Mesendoderm (in vitro differentiated cells): ENCODE measurements at regions not wholly inside any gene's neighbourhood (a gene's known extent, or its start where the extent isn't known, plus 50 kb on each side); places are given as distances from the start of the nearest gene placed in this dataset.

Experiments used
- DNase-seq: peaks from one replicate; pipeline ENCODE4 v3.0.0; 2013
- H2AK5ac ChIP-seq: 2 replicates; pipeline ENCODE4 v1.6.1; 2013; ENCODE audit warnings: low read length, inconsistent platforms
- H2BK120ac ChIP-seq: 2 replicates; pipeline ENCODE4 v1.6.1; 2013; ENCODE audit warnings: low read depth, mild to moderate bottlenecking, low read length, moderate library complexity, mixed read lengths
- H2BK15ac ChIP-seq: replicated peaks from 2 replicates; pipeline ENCODE4 v1.6.1; 2013; ENCODE audit warnings: low read depth, mild to moderate bottlenecking, moderate library complexity
- H2BK5ac ChIP-seq: 2 replicates; pipeline ENCODE4 v1.6.1; 2013; ENCODE audit warnings: low read length, inconsistent platforms
- H3K18ac ChIP-seq: 2 replicates; pipeline ENCODE4 v1.6.1; 2013; ENCODE audit warnings: mild to moderate bottlenecking, low read length, mixed read lengths
- H3K23ac ChIP-seq: one replicate; pipeline ENCODE4 v1.6.1; 2013; ENCODE audit warnings: low read length
- H3K27ac ChIP-seq: 2 replicates; pipeline ENCODE4 v1.5.1; 2013; ENCODE audit warnings: low read depth, mild to moderate bottlenecking, inconsistent platforms, low read length, moderate library complexity
- H3K27me3 ChIP-seq: 2 replicates; pipeline ENCODE4 v1.6.1; 2013; ENCODE audit warnings: low read length, control low read depth, mild to moderate bottlenecking, inconsistent platforms; ENCODE audit not compliant: insufficient read depth, poor library complexity
- H3K36me3 ChIP-seq: 2 replicates; pipeline ENCODE4 v1.6.1; 2013; ENCODE audit warnings: low read length, inconsistent platforms; ENCODE audit not compliant: control insufficient read depth, insufficient read depth
- H3K4ac ChIP-seq: one replicate; pipeline ENCODE4 v1.6.1; 2013; ENCODE audit warnings: low read depth, mild to moderate bottlenecking, low read length, moderate library complexity
- H3K4me1 ChIP-seq: 2 replicates; pipeline ENCODE4 v1.6.1; 2013; ENCODE audit warnings: low read depth, low read length, inconsistent platforms; ENCODE audit not compliant: control insufficient read depth
- H3K4me2 ChIP-seq: 2 replicates; pipeline ENCODE4 v1.6.1; 2013; ENCODE audit warnings: low read length
- H3K4me3 ChIP-seq: 2 replicates; pipeline ENCODE4 v1.5.1; 2013; ENCODE audit warnings: mild to moderate bottlenecking, low read length
- H3K56ac ChIP-seq: one replicate; pipeline ENCODE4 v1.6.1; 2013; ENCODE audit warnings: low read length
- H3K79me1 ChIP-seq: 2 replicates; pipeline ENCODE4 v1.6.1; 2013; ENCODE audit warnings: low read length, inconsistent platforms
- H3K79me2 ChIP-seq: 2 replicates; pipeline ENCODE4 v1.6.1; 2013; ENCODE audit warnings: mild to moderate bottlenecking, low read length; ENCODE audit not compliant: control insufficient read depth, insufficient read depth
- H3K9ac ChIP-seq: 2 replicates; pipeline ENCODE4 v1.6.1; 2013; ENCODE audit warnings: low read length, inconsistent platforms
- H4K5ac ChIP-seq: one replicate; pipeline ENCODE4 v1.6.1; 2013; ENCODE audit warnings: low read length
- H4K8ac ChIP-seq: one replicate; pipeline ENCODE4 v1.6.1; 2013; ENCODE audit warnings: low read depth, mild to moderate bottlenecking, control low read depth, low read length, moderate library complexity
- WGBS: extraction: QIAGEN DNeasy Blood & Tissue Kit; methylation state at CpG from one replicate; pipeline ENCODE4 v1.1.7; 2013; ENCODE audit warnings: low lambda C conversion rate, missing lambda C conversion rate; ENCODE audit not compliant: insufficient coverage; ENCODE audit errors: extremely low coverage; 5-methylcytosine and 5-hydroxymethylcytosine counted together

GRCh38 chr3:181987736-181988135, 276.0 kb downstream of the SOX2 start:
- no CpG with 5 or more reads among the region's 4 CpGs for WGBS
- H2BK5ac ChIP-seq = no peak overlapping the region
- H3K9ac ChIP-seq = no peak overlapping the region
- peak; percentile 23 for DNase-seq
- no peak overlapping the region for H4K8ac ChIP-seq
- no peaks in the 10 kb centered on the region for H3K27me3 ChIP-seq
- no peak overlapping the region for H3K18ac ChIP-seq
- no peak overlapping the region for H2BK120ac ChIP-seq
- no peak overlapping the region for H2AK5ac ChIP-seq
- H3K23ac ChIP-seq = no peak overlapping the region
- no peak overlapping the region for H4K5ac ChIP-seq
- no peaks in the 10 kb centered on the region for H3K79me1 ChIP-seq
- H3K4me1 ChIP-seq = no peaks in the 10 kb centered on the region
- no peaks in the 10 kb centered on the region for H3K36me3 ChIP-seq
- H3K56ac ChIP-seq = no peak overlapping the region
- H3K27ac ChIP-seq = no peak overlapping the region
- H3K4ac ChIP-seq = no peak overlapping the region
- no peak overlapping the region for H3K4me3 ChIP-seq
- no peak overlapping the region for H3K4me2 ChIP-seq
- H3K79me2 ChIP-seq = no peaks in the 10 kb centered on the region
- no peak overlapping the region for H2BK15ac ChIP-seq

- Histone ChIP-seq H3K9ac (no peak overlapping the region), H3K36me3 (no peaks in the 10 kb centered on the region), H3K4me2 (no peak overlapping the region), H3K23ac (no peak overlapping the region), H3K79me2 (no peaks in the 10 kb centered on the region), H4K8ac (no peak overlapping the region), H3K27me3 (no peaks in the 10 kb centered on the region), H2BK5ac (no peak overlapping the region), H4K5ac (no peak overlapping the region), H3K79me1 (no peaks in the 10 kb centered on the region), H2AK5ac (no peak overlapping the region), H3K4me1 (peaks cover 11% of the 10 kb centered on the region), H2BK15ac (no peak overlapping the region), H3K4me3 (no peak overlapping the region), H3K18ac (no peak overlapping the region), H3K4ac (no peak overlapping the region), H2BK120ac (no peak overlapping the region), H3K56ac (no peak overlapping the region), H3K27ac (no peak overlapping the region)
- no CpG with 5 or more reads among the region's 4 CpGs for WGBS
- peak; percentile 29 for DNase-seq
Observed at GRCh38 chr3:181998828-181999227, 287.1 kb downstream of the SOX2 start.

- Histone ChIP-seq H3K4me2 (no peak overlapping the region), H3K4me3 (no peak overlapping the region), H2BK5ac (no peak overlapping the region), H3K79me2 (no peaks in the 10 kb centered on the region), H3K4me1 (peaks cover 11% of the 10 kb centered on the region), H3K79me1 (no peaks in the 10 kb centered on the region), H3K4ac (no peak overlapping the region), H3K9ac (no peak overlapping the region), H4K5ac (no peak overlapping the region), H3K27me3 (no peaks in the 10 kb centered on the region), H3K18ac (no peak overlapping the region), H2AK5ac (no peak overlapping the region), H3K36me3 (no peaks in the 10 kb centered on the region), H3K56ac (no peak overlapping the region), H4K8ac (no peak overlapping the region), H2BK15ac (no peak overlapping the region), H3K27ac (no peak overlapping the region), H2BK120ac (no peak overlapping the region), H3K23ac (no peak overlapping the region)
- 100% methylated on average over 1 of the region's 6 CpGs for WGBS
- DNase-seq = no peak
Observed at GRCh38 chr3:181999314-181999713, 287.6 kb downstream of the SOX2 start.

- Histone ChIP-seq H3K4ac (no peak overlapping the region), H4K8ac (no peak overlapping the region), H2BK15ac (no peak overlapping the region), H3K27ac (no peak overlapping the region), H2BK5ac (no peak overlapping the region), H3K36me3 (no peaks in the 10 kb centered on the region), H4K5ac (no peak overlapping the region), H3K9ac (no peak overlapping the region), H3K56ac (no peak overlapping the region), H3K79me2 (no peaks in the 10 kb centered on the region), H3K27me3 (no peaks in the 10 kb centered on the region), H3K79me1 (no peaks in the 10 kb centered on the region), H3K4me1 (peaks cover 11% of the 10 kb centered on the region), H3K4me2 (no peak overlapping the region), H3K18ac (no peak overlapping the region), H2BK120ac (no peak overlapping the region), H3K23ac (no peak overlapping the region), H2AK5ac (no peak overlapping the region), H3K4me3 (no peak overlapping the region)
- WGBS = no CpG with 5 or more reads among the region's 5 CpGs
- peak; percentile 39 for DNase-seq
Observed at GRCh38 chr3:182000447-182000846, 288.7 kb downstream of the SOX2 start.

GRCh38 chr3:182005219-182005618, 293.5 kb downstream of the SOX2 start:
- no CpG with 5 or more reads among the region's 3 CpGs for WGBS
- H3K4me3 ChIP-seq = no peak overlapping the region
- H3K4me2 ChIP-seq = no peak overlapping the region
- H3K4ac ChIP-seq = no peak overlapping the region
- no peak overlapping the region for H4K5ac ChIP-seq
- H4K8ac ChIP-seq = no peak overlapping the region
- H3K4me1 ChIP-seq = peaks cover 11% of the 10 kb centered on the region
- H3K9ac ChIP-seq = no peak overlapping the region
- no peaks in the 10 kb centered on the region for H3K36me3 ChIP-seq
- no peak overlapping the region for H2AK5ac ChIP-seq
- no peaks in the 10 kb centered on the region for H3K79me1 ChIP-seq
- H2BK120ac ChIP-seq = no peak overlapping the region
- H3K79me2 ChIP-seq = no peaks in the 10 kb centered on the region
- H2BK15ac ChIP-seq = no peak overlapping the region
- no peak overlapping the region for H3K23ac ChIP-seq
- H3K27me3 ChIP-seq = no peaks in the 10 kb centered on the region
- H3K27ac ChIP-seq = no peak overlapping the region
- no peak overlapping the region for H2BK5ac ChIP-seq
- H3K18ac ChIP-seq = no peak overlapping the region
- no peak overlapping the region for H3K56ac ChIP-seq
- DNase-seq = no peak

GRCh38 chr3:182005701-182006100, 294.0 kb downstream of the SOX2 start:
- Histone ChIP-seq H3K9ac (no peak overlapping the region), H4K5ac (no peak overlapping the region), H2AK5ac (no peak overlapping the region), H2BK5ac (no peak overlapping the region), H2BK120ac (no peak overlapping the region), H3K4me3 (no peak overlapping the region), H3K79me1 (no peaks in the 10 kb centered on the region), H2BK15ac (no peak overlapping the region), H3K23ac (no peak overlapping the region), H3K36me3 (no peaks in the 10 kb centered on the region), H3K18ac (no peak overlapping the region), H4K8ac (no peak overlapping the region), H3K56ac (no peak overlapping the region), H3K4me2 (no peak overlapping the region), H3K27me3 (no peaks in the 10 kb centered on the region), H3K4me1 (peaks cover 10% of the 10 kb centered on the region), H3K27ac (no peak overlapping the region), H3K4ac (no peak overlapping the region), H3K79me2 (no peaks in the 10 kb centered on the region)
- no CpG with 5 or more reads among the region's 5 CpGs for WGBS
- DNase-seq = no peak
